Ectodermal cell (in vitro differentiated cells): ENCODE measurements at regions not wholly inside any gene's neighbourhood (a gene's known extent, or its start where the extent isn't known, plus 50 kb on each side); places are given as distances from the start of the nearest gene placed in this dataset.
"Not testable (repeated sequence)": the region's sequence is repeated elsewhere in the genome, so short reads cannot be mapped to it uniquely, and the experiment has no call there.

ENCODE experiments used
- H3K27ac ChIP-seq: 2 replicates; pipeline ENCODE4 v1.7.0; 2013; ENCODE audit warnings: mild to moderate bottlenecking, low read depth, low read length; ENCODE audit not compliant: insufficient read depth, poor library complexity, severe bottlenecking
- H3K27me3 ChIP-seq: 2 replicates; pipeline ENCODE4 v1.7.0; 2013; ENCODE audit warnings: mild to moderate bottlenecking, low read length; ENCODE audit not compliant: insufficient read depth, control insufficient read depth, poor library complexity, severe bottlenecking
- H3K36me3 ChIP-seq: one replicate; pipeline ENCODE4 v1.7.0; 2013; ENCODE audit warnings: low read length; ENCODE audit not compliant: control insufficient read depth, insufficient read depth
- H3K4me1 ChIP-seq: one replicate; pipeline ENCODE4 v1.7.0; 2013; ENCODE audit warnings: low read length; ENCODE audit not compliant: control insufficient read depth, insufficient read depth
- H3K4me3 ChIP-seq: 2 replicates; pipeline ENCODE4 v1.7.0; 2013; ENCODE audit warnings: low read depth, low read length, control low read depth; ENCODE audit not compliant: insufficient read depth
- H3K9me3 ChIP-seq: 2 replicates; pipeline ENCODE4 v1.7.0; 2013; ENCODE audit warnings: mild to moderate bottlenecking, low read length, moderate library complexity; ENCODE audit not compliant: control insufficient read depth
- WGBS, 2 experiments: methylation state at CpG; one replicate each; pipeline ENCODE4 v1.1.7; 2013; ENCODE audit warnings: missing lambda C conversion rate in 2 of 2; 5-methylcytosine and 5-hydroxymethylcytosine counted together

DNA sequence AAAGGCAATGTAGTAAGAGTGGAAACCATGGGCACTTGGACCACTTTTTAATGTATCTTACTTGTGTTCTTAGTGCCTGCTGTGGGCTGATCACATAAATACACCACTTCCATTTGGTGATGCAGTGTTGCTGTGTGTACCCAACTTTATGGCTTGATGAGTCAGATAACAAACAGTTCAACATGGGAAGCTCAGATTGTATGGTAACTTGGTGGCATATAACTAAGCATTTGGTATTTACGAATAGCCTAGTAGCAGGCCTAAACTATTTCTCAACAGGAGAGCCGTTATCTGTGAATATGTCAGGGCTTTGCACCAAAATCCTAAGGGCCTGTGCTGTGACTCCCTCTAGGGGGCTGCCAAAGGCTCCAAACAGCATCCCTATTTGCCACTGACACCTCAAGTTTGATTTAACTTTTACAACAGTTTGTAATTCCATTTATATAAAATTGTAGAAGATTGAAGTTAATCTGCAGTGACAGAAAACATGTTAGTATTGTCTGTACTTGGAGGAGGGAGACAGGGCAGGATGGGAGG is 640.4 kb upstream of the CADM2 start:
- H3K27ac ChIP-seq: no peak overlapping the region
- WGBS, 2 experiments: 79 to 84% methylated on average over 2 of the region's 2 CpGs
- no peaks in the 10 kb centered on the region for H3K27me3 ChIP-seq
- H3K4me3 ChIP-seq: no peak overlapping the region
- no peaks in the 10 kb centered on the region for H3K4me1 ChIP-seq
- H3K36me3 ChIP-seq: no peaks in the 10 kb centered on the region
- H3K9me3 ChIP-seq: no peaks in the 10 kb centered on the region

DNA sequence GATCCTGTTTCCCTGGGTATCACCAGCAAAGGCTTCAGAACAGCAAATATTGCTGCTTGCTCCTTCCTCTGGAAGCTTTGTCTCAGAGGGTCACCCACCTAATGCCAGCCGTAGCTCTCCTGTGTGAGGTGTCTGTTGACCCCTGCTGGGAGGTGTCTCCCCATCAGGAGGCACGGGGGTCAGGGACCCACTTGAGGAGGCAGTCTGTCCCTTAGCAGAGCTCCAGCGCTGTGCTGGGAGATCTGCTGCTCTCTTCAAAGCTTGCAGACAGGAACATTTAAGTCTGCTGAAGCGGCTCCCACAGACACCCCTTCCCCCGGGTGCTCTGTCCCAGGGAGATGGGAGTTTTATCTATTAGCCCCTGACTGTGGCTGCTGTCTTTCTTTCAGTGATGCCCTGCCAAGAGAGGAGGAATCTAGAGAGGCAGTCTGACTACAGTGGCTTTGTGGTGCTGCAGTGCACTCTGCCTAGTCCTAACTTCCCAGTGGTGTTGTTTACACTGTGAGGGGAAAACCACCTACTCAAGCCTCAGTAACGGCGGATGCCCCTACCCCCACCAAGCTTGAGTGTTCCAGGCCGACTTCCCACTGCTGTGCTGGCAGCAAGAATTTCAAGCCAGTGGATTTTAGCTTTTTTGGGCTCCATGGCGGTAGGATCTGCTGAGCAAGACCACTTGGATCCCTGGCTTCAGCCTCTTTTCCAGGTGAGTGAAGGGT is 593.1 kb upstream of the CADM2 start:
- not testable (repeated sequence) for H3K4me1 ChIP-seq, H3K27me3 ChIP-seq, H3K27ac ChIP-seq, H3K9me3 ChIP-seq, H3K4me3 ChIP-seq, H3K36me3 ChIP-seq
- WGBS, 2 experiments: 88 to 89% methylated on average over 9 of the region's 9 CpGs
